ENCODE measurements at regions not wholly inside any gene's neighbourhood (a gene's known extent, or its start where the extent isn't known, plus 50 kb on each side); places are given as distances from the start of the nearest gene placed in this dataset.

DNA sequence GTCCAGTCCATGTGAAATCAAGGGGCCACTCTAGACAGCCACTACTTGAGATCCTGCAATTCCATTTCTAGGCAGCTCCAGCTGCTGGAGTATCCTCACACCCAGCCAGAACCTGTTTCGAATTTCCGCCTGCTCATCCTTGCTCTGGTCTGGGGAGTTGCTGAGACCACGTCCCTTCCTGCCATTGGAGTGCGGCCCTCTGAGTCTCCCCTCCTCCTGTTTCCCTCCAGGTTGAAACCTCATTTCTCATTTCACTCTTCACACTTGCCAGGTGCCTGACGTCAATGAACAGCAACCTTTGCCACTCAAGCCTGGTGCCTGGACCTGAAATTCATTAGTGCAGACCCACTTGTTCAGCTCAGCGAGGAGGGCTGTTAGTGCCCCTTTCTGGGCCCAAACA, 307.5 kb upstream of the SHH start:
- no peak for DNase-seq

DNA sequence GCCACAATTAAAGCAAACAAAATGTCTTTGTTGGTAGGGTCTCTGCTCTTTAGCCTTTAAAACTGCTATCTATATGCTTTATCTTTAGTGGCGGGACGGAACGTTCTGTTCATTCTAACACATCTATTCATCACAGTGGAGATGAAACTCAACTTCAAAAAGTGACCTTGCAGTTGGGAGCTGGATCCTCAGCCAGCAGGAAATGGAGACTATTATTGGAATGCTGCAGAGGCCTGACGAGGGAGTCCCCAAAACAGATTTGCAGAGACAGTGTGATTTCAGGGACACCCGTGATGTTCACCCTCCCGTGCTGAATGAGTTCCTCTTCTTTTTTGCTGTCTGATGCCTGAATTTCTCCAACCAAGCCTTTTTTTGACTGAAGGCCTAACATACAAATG, 306.0 kb upstream of the SHH start:
- no peak for DNase-seq

DNA sequence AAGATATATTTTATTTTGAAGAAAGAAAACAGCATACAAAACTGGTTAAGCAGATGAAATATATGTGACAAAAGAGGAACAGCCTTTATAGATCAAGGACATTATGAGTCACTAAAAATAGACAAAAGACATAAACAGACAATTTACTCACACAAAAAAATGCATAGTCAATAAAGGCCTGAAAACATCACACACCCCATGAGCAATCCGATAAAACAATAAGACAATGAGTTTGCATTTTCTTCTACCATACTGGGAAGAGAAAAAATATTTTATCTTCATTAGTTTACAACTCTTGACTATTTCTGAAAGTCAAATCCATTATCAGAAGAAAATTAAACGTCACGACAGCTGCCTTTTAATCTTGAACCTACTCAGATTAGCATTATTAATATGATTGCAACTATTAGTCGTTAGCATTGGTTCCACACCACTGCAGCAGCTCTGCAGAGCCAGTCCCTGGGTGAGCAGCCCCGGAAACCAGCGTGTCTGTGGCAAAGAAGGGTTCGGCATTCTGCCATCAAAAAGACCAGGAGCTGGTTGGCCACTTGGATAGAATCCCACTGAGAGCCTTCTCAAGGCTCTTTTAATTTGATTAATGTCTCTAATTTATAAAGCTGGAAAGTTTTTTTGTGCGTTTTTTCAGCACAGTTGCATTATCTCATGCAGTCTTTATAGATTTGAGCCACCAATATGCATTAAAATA, 305.4 kb upstream of the SHH start:
- no peak for DNase-seq

DNA sequence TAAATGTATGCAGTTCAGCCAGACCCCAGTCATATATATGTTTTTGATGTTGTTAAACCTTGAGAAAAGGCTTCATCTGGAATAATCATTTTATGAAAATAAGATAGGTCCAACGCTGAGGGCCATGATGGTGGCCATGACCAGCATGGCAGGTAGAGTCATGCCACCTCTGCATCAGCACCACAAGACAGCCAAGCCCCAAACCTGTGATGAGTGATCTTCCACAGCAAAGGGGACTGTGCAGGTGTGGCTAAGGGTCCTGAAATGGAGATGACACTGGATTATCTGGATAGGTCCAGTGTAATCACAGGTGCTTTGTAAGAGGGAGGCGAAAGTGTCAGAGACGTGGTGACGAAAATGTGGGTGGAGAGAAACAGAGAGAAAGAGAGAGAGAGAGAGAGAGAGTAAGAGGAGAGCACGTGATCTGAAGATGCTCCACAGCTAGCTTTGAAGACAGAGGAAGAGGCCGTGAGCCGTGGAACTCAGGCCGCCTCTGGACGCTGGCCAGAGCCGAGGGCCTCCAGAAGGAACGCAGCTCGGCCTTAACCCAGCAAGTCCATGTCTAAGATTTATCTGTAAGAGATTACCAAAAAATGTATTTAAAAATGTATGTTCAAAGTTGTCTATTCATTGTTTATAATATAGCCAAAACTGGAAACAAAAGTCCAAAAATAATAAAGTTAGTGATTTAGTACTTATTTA, 304.4 kb upstream of the SHH start:
- DNase-seq = no peak

DNA sequence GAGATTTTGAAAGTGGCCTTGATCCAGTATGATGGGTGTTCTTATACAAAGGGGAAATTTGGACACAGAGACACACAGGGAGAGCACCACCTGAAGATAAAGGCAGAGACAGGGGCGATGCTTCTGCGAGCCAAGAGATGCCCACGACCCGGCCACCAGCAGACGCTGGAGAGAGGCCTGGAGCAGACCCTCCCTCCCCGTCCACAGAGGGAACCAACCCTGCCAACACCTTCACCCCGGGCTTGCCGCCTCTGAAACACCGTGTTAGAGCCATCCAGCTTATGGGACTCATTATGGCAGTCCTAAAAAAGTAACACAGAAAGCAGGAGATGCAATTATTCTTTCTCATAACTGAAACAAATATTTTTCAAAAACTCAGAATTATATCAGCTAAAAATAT, 303.3 kb upstream of the SHH start:
- DNase-seq = no peak

DNA sequence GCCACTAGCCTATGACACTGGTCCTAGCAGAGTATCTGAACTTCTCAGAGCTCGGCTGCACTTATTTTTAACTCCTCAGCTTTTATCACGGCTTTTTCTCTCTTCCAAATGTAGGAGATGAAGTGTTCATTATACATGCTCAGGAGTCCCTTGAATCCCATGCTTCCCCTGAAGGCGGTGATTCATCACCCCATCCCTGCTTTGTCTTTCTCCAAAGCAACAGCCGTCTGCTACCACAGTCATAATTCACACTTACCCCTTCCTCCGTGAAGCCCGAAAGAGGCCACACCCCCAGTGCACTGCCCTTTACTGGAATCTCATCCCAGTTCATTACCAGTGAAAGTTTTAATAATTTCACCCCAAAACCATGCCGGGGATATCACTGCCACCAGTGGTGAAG, 301.5 kb upstream of the SHH start:
- DNase-seq = no peak

DNA sequence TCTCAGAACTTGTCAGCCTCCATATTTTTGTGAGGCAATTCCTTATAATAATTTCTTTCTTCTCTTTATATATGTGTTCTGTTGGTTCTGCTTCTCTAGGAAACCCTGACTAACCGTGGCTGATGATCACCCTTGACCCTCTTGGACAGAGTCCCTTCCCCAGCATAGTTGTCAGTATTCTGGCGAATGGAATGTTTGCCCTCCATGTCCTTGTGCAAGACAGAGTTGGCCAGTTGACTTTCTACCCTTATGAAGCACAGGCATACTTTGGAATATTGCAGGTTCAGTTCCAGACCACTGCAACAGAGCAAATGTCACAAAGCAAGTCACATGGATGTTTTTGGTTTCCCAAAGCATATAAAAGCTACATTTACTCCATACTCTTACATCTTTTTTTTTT, 297.7 kb upstream of the SHH start:
- DNase-seq = no peak

DNA sequence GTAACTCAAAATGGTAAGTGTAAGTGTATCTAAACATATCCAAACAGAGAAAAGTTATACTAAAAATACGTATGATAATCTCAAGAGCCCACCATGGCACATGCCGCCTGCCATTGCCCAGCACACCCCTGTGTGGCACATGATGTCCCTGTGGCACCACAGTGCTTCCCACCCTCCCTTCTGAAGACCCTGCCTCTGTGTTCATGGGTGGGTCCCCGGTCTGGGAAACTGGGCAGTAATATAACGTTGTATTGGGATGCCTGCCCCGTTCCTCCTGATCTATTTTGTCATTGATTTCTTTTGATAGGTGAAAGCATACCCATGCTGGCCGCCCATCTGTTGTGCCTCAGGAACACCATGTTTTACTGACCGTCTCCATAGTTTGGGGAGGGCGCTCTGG, 296.8 kb upstream of the SHH start:
- DNase-seq = no peak

DNA sequence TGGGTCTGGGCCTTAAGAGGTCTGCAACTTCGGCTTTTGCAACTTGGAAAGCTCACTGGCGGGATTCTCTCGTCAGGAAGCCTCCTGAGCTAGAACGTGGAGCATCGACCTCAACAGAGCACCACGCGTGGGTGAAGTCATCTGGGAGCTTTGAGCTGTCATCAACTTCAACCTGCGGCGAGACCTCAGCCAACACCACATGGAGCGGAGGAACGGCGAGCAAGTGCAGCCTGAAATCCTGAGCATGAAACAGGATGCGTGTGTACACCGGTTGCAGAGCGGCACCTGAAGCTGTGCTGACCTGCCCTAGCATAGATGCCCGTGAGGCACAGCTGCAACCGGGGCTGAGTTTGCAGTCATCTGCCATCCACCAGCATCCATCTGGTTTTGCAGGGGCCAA, 295.7 kb upstream of the SHH start:
- DNase-seq = no peak

DNA sequence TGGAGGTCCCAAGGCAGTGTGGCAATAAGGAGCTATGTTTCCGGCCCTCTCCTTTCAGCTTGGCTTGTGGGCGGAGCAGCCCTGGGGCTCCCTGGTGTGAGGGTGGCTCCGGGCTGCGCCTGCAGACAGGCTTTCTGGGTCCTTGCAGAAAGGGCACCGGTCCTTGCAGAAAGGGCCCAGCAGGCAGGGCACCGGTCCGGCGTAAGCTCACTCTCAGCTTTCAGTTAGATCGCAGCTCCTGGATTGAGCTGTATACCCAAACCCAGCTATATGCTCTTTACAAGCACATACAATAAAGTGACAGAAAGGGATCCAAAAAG, 293.8 kb upstream of the SHH start:
- no peak for DNase-seq

DNA sequence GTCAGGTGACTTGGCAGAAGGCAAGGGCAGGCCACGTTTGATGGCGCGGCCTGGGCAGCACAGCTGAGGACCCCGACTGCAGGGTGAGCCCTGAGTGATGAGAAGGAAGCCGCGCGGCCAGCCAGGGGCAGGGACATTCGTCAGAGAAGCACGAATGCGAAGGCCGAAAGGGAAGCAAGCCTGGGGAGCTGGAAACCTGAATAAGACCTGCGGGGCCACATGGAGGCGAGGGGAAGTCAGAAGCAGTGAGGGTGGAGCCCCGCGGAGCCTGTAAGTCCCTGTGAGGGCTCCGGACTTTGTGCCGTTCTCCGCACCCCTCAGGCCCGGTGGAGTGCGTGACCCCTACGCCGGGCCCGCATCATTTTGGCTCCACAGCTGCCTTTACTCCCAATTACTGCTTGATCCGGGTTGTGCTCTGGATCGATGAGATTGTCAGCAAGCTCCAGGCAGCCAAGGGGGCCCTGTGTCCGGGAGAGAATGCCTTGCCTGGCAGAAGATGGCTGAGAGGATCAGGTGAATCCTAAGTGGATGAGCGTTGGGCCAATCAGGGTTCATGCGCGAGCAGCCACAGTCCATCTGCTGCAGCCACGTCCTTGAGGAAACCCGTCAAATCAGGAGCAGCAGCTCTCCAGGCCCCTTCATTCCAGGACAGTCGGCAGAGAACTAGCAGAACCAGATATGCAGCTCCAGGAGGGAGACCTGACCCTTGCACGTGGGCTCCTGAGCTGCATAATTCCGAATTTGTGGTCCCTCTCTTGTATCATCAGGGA, 293.3 kb upstream of the SHH start:
- no peak for DNase-seq

DNA sequence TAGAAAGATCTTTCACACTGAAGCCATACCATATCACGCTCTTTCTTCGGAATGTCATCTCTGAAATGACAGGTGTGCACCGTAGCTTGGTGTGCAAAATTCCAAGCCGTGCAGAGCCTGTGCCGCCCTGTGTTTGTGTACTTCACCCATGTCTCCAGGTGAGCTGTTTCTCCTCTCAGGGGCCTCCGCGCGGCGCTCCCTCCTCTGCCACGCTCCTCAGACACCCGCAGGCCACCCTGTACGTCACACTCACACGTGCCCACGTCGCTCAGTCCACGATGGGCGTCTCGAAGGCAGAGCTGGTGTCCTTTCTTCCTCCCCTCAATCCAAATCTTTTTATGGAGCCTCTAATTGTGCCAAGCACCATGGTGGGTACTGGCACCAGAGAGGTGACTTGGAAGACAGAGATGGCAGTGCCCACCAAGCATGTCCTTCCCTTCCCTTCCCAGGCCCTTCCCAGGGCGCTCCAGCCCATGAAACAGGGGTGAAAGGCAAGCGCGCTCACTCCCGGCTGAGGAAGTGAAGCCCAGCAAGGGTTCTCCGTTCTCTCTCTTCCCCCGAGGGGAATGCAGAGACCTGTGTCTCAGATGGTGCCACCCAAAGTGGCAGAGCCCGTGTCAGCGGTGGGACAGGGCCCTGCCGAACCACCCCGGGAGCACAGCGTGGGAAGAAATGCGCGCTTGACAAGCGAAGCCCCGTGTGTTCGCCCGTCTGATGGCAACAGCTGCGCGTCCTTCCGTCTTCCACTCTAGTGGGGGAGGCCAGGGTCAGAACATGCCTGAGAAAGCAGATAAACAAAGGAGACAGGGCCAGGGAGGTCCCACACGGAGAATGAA, 292.5 kb upstream of the SHH start:
- no peak for DNase-seq

DNA sequence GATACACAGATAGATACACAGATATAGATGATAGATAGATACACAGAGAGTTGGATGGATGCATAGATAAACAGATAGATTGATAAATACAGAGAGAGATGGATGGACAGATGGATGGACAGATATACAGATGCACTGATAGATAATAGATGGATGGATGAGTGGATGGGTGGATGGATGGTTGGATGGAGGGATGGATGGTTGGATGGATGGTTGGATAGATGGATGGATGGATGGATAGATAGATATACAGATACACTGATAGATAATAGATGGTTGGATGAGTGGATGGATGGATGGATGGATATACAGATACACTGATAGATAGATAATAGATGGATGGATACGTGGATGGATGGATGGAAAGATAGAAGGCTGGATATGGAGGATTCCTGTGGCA, 290.0 kb upstream of the SHH start:
- no peak for DNase-seq

DNA sequence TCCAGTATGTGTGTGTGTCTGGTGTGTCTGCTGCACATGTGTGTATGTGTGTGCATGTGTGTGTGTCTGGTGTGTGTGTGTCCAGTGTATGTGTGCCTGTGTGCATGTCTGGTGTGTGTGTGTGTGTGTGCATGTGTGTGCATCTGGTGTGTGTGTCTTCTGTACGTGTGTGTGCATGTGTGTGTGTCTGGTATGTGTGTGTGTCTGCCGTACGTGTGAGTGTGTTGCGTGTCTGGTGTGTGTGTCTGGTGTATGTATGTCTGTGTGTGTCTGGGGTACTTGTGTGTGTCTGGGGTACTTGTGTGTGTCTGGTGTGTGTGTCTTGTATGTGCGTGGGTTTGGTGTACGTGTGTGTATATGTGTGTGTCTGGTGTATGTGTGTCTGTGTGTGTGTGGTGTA, 289.1 kb upstream of the SHH start:
- no peak for DNase-seq

DNA sequence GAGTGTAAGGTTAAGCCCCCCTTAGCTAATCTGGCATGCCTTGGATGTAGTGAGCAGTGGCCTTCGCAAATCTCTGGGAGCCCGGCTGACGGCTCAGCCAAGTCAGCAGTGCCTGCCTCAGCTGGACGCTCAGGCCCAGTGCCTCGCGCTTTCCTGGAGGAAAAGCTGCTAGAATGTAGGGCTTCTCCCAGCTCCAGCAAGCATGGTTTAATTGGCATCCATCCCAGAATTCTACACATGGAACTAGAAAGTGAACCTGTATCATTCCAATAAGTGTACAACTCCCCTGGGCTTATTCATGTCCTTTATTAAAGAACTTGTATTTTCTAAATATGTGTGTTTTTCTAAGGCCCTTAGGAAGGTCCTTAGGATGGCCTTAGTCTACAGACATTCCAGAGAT, 287.8 kb upstream of the SHH start:
- DNase-seq = no peak

DNA sequence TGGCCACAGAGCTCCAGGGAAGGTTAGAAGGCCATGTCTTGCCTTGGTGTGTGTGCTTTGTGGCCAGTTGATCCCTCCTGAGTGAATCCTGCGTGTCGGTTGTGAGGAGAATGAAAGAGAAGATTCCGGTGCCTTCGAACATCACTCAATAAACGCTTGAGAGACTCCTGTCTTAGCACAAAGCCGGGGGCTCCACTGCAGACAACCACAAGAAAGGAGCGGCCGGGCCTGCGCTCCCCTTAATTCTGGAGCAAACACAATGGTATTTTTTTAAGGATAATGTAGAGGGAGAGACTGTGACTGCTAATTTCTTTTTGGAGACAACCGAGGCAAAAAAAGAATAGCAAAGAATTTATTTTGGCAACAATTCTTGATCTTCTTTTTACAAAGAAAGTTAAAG, 286.8 kb upstream of the SHH start:
- DNase-seq = no peak

DNA sequence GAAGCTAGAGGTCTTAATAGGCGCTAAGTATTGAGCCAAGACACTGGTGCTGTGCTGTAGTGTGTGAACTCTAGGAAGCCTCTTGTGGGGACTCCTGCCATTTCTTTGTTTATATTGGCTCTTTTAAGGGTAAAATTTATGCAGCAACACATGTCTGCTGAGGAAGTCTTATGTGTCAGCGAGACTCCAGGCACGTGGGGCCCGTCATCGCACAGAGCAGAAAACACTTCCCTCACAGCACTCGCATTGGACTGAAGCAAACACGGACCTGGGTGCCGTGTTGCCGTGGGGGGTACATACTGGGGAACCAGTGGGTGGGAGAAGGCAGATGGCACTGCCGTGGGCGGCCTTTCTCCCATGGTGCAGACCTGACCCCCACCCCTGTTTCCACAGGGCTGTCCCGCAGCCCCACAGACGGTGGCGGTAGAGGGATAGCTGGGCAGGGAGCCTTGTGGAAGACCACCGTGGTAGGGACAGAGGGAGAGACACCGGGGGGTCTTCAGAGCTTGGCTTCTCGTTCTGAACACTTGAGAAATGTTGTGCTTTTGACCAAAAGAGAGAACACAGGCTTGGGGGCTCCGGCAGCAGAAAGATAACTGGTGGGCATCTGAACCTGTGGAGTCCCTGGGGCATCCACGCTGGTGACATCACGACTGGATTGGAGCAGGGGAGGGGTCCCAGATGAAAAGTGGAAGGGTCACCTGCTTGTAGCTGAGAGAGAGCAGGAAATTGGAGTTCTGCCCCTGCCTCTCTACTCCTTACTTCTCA, 284.7 kb upstream of the SHH start:
- no peak for DNase-seq

DNA sequence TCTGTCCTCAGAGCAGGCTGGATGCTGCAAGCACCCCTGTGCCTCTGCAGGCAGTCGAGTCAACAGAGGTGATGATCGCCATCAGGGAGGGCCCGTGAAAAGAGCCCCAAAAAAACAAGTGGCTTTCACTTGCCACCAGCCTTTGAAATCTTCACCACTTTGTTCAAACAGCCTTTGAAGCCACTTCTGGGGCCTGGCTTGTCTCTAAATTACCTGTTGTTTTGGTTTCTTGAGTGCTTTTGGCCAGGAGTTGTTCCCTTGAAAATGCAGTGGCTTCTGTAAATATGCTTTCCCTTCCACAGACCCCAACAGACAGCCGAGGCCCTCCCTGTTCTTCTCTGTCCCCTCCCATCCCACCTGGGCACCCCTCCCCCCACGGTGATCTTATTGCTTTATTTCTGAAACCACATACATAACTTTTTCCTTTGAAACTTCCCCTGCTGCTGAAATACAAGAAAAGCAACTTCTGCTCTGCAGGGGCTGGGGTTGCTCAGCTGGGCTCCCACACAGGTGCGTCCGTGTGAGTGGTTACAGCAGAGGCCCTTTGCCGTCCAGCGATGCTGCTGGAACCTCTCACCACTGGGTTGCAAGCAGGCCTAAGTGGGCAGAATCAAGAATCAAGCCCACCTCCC, 283.8 kb upstream of the SHH start:
- no peak for DNase-seq

DNA sequence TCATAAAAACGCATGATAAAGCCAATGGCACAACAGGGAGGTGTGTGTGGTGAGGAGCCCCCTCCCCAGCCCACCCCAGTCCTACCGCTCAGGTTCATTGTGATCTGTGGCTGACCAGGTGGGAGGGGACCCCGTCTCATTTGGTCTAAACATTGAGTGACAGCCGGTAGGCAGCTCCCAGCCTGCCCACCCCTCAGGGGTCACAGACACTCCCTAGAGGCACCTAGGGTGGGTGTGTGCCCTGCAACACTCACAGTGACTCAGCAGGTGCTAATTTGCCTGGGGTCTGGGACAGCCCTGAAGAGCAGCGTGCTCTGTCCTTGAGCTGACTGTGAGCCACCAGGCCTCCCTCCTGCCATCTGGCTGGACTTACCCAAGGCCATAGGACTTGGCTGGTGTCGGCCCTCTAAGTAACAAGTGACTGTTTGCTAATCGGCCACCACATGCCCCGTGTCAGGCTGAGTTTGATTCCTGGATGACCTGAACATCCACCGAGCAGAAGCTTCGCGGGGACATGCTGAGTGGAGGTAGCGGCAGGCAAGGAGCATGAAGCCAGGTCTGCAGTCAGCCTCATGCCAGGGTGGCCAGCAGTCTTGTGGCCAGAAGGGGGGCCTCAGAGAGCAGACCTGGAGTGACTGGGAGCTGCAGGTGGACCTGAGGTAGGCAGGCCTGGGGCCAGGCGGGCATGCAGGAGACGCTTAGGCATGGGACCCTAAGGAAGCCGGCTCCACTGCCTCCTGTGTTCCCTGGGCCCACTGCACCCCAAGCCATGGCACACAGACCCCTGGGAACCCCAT, 282.3 kb upstream of the SHH start:
- DNase-seq = no peak

DNA sequence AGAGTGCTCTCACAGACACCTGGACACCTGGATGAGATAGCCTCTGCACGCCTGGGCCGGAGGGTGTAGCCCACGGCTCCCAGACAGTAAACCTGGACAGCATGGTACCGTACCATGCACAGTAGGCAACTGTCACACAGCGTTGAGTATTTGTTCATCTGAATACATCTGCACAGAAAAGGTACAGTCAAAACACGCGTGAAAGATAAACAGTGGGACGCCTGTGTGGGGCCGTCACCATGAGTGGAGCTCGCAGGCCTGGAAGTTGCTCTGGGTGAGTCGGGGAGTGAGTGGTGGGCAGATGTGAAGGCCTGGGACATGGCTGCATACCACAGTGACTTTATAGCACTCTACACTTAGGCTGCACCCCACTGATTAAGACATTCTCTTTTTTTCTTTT, 280.0 kb upstream of the SHH start:
- DNase-seq = no peak

DNA sequence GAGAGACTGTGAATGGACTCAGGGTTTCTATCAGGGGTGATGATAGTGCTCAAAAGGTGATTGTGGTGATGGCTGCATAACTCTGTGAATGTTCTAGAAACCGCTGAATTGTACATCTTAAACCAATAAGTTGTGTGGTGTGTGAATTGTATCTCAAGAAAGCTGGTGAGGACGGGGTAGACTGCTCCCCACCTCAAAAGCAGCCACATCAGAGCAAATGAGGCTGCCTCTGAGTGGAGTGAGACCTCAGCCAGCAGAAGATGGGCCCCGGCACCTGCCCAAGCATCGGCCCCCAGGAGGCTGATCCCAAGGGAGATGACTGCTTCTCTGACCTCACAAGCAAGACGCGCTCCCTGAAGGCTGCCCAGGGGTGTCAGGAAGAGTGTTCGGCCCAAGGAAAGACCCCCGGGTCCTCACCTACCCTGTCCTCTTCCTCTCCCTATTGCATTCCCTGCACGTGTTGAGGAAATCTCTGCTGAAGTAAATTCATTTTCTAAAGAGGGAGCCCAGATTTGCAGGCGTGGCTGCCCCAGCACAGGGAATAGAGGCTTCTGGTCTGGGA, 279.3 kb upstream of the SHH start:
- no peak for DNase-seq
